Stimulated activated effector memory CD8-positive, alpha-beta T cell treated with anti-CD3 and anti-CD28 coated beads, Interleukin-12 subunit alpha, Interleukin-12 subunit beta, amount 100 ng/mL, for 72 hours (primary cell): ENCODE measurements at regions not wholly inside any gene's neighbourhood (a gene's known extent, or its start where the extent isn't known, plus 50 kb on each side); places are given as distances from the start of the nearest gene placed in this dataset.
"Not testable (repeated sequence)": the region's sequence is repeated elsewhere in the genome, so short reads cannot be mapped to it uniquely, and the experiment has no call there.

Source experiments
- ATAC-seq: fragments of 150-1000 bp; cut with Tn5 transposase; 2 replicates; pipeline ENCODE4 v1.10.0; 2021
- DNase-seq, 2 donors: peaks; one replicate each; pipeline ENCODE4 v3.0.0; 2021 to 2022; ENCODE audit warnings: low spot score in 2 of 2
- H3K27ac Mint-ChIP-seq: one replicate; pipeline ENCODE4 v1.8.0; 2022; ENCODE audit warnings: mild to moderate bottlenecking, mixed read lengths
- H3K36me3 Mint-ChIP-seq: one replicate; pipeline ENCODE4 v1.8.0; 2022; ENCODE audit warnings: mild to moderate bottlenecking, mixed read lengths
- H3K4me1 Mint-ChIP-seq: one replicate; pipeline ENCODE4 v1.8.0; 2022; ENCODE audit warnings: mixed read lengths
- H3K4me3 Mint-ChIP-seq: one replicate; pipeline ENCODE4 v1.8.0; 2022; ENCODE audit warnings: mild to moderate bottlenecking, mixed read lengths
- H3K9me3 Mint-ChIP-seq: one replicate; pipeline ENCODE4 v1.8.0; 2022; ENCODE audit warnings: mixed read lengths

DNA sequence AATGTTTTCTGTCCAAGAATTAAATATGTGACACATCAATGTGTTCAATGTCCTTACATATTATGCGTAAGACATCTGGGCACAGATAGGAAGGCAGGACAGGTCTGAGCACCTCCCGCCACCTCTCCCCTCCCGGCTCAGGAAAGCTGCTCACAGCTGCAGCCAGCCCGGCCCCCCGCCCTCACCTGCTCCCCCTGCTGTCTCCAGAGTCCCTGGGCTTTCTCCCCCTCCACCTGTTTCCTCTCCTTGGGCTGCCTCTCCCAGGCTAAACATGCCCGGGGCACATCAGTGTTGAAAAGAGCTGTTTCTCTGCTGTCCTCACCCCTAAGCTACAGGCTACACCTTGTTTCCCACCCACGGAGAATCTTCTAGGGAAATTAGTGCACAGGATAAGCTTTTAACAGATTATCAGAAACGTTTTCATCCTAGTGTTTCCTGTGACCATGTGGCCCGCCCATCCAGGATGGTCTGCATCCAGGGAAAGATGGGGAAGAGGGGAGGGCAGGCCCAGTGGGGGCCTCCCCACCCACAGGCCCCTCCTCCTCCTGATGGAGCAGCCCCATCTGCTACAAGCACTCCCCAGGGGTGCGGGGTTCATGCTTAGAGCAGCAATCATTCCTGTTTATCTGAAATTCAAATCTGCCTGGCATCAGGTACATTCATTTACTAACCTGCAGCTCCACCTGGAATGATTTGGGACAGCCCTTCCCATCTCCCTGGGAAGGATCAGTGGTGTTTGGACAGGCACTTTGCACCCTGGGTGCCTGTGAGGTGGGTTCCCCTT lies 273.8 kb upstream of the SFSWAP start:
- Mint-ChIP-seq H3K4me3 (no peak overlapping the region), H3K27ac (no peak overlapping the region), H3K9me3 (no peaks in the 10 kb centered on the region), H3K36me3 (no peaks in the 10 kb centered on the region), H3K4me1 (peaks cover 4% of the 10 kb centered on the region)
- ATAC-seq (no peak), DNase-seq (no peak)

DNA sequence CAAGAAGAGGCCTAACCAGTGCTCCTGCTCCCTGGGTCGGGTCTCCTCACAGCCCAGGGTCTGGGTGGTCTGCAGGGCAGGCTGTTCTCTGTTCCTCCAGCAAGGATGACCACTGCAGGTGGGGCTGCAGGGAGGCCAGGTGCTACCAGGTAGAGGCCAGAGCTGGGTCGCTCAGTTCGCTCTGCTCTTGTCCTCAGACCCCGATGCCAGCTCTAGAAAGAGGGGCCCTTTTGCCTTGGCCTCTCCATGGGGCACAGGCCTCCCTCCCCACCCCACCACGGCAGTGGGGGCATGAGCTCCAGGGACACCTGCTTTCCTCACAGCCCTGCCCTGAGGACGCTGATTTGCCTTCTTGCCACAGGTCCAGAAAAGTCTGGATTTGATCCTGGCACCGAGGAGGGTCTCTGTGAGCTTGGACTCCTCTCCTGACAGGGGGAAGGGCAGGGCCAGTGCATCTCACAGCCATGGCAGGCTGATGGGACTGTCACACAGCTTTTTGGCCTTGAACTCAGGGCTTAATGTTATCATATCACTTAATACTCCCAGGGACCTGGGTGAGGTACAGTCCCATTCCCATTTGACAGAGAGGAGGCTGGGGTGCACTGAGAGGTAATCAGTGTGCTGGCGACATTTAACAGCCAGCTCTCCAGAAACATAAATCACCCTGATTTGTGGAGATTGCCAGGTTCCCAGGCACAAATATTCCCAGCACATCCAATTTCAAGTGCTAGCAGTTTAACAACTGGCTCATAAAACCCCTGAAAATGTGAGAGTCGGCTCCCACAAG lies 273.0 kb upstream of the SFSWAP start:
- no peak overlapping the region for H3K4me3 Mint-ChIP-seq
- H3K36me3 Mint-ChIP-seq: no peaks in the 10 kb centered on the region

DNA sequence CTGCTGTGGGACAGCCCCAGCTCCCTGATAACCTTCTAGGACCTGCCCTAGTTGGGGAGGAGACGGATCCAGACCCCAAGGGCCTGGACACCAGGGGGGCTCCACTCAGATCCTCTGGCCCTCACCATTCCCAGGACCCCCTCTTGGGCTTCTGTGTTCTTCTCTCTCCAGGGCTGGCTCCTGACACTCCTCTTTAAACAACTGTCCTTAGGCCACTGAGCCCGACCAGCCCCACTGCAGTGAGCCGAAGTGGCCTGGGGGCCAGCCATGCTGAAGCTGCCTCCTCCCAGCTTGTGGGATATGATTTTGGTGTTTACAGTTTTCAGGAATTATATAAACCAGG lies 272.4 kb upstream of the SFSWAP start:
- not testable (repeated sequence) for DNase-seq, ATAC-seq, H3K27ac Mint-ChIP-seq, H3K36me3 Mint-ChIP-seq, H3K4me3 Mint-ChIP-seq, H3K9me3 Mint-ChIP-seq, H3K4me1 Mint-ChIP-seq

More for the DNA sequence above, 273.0 kb upstream of the SFSWAP start:
- Mint-ChIP-seq H3K4me1 (peaks cover 4% of the 10 kb centered on the region), H3K9me3 (no peaks in the 10 kb centered on the region), H3K27ac (no peak overlapping the region)
- ATAC-seq (no peak), DNase-seq (no peak)

DNA sequence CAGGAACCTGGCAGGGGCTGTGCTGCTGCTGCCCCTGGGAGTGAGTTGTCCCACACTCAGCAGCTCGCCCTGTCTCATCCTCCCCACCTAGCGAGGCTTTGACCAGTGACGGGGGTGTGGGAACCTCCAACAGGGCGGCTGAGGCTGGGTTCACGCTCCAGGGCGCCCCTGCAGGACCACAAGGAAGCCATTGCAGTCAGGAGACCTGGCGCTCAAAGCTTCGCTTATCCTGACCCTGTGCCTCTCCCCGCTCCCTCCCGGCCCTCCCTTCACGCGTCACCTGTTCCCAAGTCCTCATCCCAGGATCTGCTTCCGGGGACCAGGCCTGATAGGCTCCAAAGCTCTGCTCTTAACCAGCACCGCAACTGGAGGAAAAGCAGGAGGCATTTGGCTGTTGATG lies 272.0 kb upstream of the SFSWAP start:
- Mint-ChIP-seq H3K4me3 (no peak overlapping the region), H3K36me3 (no peaks in the 10 kb centered on the region), H3K9me3 (no peaks in the 10 kb centered on the region), H3K27ac (no peak overlapping the region), H3K4me1 (peaks cover 4% of the 10 kb centered on the region)
- DNase-seq (no peak), ATAC-seq (no peak)

DNA sequence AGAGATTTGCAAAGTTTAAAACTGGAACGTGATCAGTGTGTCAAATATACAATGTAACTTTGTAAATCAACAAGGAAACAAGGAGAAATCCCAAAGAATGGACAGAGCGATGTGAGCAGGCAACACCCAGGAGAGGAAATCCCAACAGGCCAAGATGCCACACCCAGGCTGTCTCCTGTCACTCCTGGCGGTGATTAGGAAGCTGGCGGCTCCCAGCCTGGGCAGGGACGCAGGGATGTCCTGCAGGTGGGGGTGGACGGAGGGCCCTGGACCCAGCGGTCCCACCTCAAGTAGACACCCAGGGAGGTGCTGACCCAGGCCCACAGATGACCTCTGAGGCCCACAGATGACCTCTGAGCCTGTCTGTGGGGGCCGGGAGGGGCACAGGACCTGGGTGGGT lies 271.1 kb upstream of the SFSWAP start:
- H3K36me3 Mint-ChIP-seq, ATAC-seq, H3K9me3 Mint-ChIP-seq, DNase-seq, H3K4me1 Mint-ChIP-seq, H3K4me3 Mint-ChIP-seq, H3K27ac Mint-ChIP-seq: not testable (repeated sequence)

DNA sequence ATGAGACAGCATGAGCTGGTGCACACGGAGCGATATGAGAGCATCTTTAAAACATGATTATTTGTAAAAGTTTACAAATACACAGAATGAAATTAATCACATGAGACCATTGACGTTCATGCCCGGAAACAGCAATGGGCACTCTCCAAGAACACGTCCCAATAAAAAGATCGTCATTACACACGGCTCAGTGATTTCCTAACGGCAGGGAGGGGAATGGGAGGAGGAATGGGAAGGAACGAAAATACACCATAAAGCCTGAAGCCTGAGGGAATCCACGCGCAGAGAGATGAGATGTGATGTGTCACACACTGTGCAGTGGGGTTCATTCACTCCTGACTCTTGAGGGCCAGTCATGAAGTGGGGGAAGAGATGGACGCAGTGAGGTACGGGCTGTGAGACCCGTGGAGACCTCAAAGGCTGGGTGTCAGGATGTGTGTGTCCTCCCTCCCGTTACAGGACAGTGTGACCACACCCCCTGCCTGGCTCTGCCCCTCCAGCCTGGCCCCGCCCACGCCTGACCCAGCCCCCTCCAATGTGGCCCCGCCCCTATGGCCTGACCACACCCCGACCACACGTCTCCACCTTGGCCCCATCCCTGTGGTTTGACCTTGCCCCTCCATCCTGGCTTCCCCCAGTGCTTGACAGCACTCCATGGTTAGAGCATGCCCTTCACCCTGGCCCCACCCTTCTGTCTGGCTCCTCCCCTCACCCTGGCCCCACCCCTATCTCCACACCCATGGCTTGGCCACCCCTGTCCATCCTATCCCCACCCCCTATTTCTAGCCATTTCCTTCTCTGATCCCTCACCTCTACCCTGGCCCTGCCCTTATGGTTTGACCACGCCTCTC lies 270.5 kb upstream of the SFSWAP start:
- not testable (repeated sequence) for ATAC-seq, H3K36me3 Mint-ChIP-seq, H3K4me3 Mint-ChIP-seq

DNA sequence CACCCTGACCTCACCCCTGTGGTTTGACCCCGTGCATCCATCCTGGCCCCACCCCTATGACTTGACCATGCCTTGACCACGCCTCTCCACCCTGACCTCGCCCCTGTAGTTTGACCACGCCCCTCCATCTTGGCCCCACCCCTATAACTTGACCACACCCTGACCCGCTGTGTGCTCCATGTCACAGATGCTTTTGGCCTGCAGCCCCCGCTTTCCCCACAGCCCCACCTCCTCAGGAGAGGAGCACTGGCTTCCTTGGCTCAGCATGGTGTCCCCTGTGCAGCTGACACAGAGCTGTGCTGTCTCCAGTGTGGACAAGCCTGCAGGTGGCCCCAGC lies 269.9 kb upstream of the SFSWAP start:
- no peaks in the 10 kb centered on the region for H3K9me3 Mint-ChIP-seq
- H3K4me3 Mint-ChIP-seq: no peak overlapping the region
- H3K4me1 Mint-ChIP-seq: no peaks in the 10 kb centered on the region
- H3K27ac Mint-ChIP-seq: no peak overlapping the region
- no peak for DNase-seq
- H3K36me3 Mint-ChIP-seq: no peaks in the 10 kb centered on the region
- no peak for ATAC-seq

More for the DNA sequence above, 270.5 kb upstream of the SFSWAP start:
- DNase-seq, H3K9me3 Mint-ChIP-seq, H3K4me1 Mint-ChIP-seq, H3K27ac Mint-ChIP-seq: not testable (repeated sequence)

DNA sequence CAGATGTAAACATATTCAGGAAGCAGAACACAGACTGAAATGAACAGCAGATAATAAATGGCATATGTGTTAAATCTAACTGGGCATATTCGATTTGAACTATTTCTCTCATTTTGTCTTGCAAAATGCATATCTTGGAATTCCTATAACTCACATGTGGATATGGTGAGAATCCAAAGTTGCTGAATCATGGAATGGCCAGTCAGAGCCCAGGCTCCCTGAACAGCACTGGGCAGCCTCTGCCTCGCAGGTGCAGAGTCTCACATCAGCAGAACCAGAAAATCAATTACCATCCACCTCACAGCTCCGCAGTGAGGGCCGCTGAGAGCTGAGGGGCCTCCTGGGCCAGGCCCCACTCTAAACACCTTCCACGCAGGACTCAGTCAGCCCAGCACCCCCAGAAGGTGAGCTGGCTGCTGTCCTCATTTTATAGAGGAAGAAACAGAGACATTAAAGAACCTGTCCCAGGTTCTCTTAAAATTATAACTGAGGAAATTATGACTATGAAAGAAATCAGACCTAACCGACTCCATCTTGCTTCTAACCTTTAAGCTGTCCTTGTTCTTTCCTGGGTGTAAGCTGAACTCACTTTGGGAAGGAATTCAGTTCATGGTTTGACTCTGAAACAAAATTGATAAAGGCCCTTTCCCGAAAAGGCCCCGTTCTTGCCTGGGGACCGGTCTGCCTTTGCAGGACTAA lies 269.1 kb upstream of the SFSWAP start:
- Mint-ChIP-seq H3K9me3 (no peaks in the 10 kb centered on the region), H3K4me1 (no peaks in the 10 kb centered on the region), H3K4me3 (no peak overlapping the region), H3K27ac (no peak overlapping the region), H3K36me3 (no peaks in the 10 kb centered on the region)
- ATAC-seq (no peak), DNase-seq (no peak)

DNA sequence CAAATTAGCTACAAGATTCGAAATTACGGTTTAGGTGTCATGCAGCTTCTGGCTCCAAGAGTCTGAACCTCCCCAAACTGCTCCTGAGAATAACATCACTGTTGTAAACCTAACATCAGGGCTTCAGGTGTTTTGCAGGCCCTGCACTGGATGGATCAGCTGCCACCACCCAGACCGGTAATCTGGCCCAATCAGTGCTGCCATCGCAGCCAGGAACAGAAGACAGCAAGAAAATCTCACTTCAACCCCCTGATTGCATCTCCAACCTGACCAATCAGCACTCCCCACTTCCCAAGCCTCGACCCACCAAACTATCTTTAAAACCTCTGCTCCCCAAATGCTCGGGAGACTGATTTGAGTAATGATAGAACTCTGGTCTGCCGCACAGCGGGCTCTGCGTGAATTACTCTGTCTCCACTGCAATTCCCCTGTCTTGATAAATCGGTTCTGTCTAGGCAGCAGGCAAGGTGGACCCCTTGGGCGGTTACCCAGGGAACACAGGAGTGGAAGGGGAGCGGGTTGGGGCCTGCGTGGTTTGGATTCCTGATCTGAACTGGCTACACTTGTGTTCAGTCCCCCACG lies 268.5 kb upstream of the SFSWAP start:
- no peak overlapping the region for H3K4me3 Mint-ChIP-seq
- DNase-seq: no peak
- no peaks in the 10 kb centered on the region for H3K4me1 Mint-ChIP-seq
- H3K36me3 Mint-ChIP-seq: no peaks in the 10 kb centered on the region
- no peak overlapping the region for H3K27ac Mint-ChIP-seq
- no peak for ATAC-seq
- no peaks in the 10 kb centered on the region for H3K9me3 Mint-ChIP-seq

DNA sequence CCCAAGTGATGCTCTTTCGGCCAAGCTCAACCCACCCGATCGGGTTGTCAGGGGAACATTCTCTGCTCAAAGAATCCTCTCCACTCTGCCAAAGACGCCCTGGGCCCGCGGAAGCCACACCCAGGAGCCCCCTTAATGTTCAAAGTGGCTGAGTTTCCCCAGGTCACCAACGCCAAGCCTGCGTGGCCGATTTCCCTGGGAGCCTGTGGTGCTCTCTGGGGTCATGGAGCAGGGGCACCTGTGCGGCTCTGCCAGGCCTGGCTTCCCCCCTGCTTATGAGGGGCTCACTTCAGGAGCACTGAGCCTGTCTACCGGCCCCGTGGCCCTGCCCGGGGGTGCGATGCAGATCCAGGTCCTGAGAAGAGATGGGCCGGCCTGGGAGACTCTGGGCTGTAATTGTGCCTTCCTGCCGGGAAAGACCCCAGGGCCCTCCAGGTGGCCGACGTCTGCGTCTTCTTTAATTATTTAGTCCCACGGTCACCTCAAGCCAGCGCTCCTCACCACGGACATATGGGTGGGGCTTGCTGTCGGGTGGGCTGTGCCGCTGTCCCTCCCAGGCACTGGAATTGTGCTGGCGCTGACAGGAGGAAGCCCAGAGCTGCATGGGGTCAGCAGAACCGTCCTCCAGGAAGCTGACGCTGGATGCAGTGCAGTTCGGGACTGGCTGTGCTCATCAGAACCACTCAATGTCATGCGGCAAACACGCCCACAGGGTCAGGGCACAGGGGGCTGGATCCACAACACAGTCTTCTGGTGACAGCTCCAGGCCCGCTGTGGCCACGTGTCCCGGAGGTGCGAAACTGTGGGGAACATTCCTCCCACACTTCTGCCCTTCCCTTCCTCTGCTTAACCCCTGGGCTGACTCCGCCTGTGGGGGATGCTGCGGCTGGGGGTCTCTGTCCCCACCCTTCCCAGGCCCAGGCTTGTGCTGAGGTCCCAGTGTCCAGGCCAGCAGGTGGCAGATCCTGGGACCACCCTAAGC lies 267.6 kb upstream of the SFSWAP start:
- no peak for DNase-seq
- Mint-ChIP-seq H3K36me3 (no peaks in the 10 kb centered on the region), H3K4me1 (no peaks in the 10 kb centered on the region), H3K27ac (no peak overlapping the region), H3K9me3 (no peaks in the 10 kb centered on the region), H3K4me3 (no peak overlapping the region)
- no peak for ATAC-seq

DNA sequence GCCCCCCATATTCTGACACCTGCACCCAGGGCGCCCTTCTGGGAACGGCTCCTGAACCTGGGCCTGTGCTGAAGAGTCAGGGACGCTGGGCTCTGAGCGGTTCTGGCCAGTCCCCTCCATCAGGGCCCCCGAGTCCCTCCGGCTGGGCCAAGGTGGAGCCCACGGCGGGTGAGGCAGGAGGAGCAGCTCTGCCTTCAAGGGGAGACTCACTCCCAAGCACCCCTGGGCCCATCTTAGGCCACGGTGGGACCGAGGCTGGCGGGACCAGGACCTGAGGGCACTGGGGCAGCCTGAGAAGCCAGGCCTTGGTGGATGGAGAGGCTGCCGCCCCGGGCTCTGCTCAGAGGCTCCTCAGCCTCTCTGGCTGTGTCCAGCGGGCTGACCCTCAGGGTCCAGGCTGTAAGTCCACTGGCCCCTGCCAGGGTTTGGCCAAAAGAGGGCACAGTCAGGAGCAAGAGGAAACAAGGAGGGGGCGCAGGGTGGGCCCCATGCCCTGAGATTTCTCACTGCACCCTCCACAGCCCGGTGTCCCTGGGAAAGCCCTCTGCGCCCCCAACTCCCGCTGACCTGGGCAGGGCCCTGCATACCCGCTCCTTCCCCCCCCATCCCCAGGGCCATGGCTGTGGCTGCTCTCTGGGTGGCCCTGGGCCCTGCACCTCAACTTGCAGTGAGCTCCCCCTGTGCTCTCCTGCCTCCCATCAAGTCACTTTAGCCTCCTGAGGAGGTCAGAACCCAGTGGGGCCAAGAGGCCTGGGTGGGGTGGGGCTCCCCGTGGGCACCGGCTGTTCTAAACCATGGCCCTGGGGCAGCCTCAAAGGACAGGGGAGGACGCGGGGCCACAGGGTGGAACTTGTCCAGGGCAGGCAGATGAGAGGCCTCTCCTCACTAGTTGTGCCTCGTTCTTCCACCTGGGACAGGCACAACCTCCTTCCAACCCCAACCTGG lies 266.4 kb upstream of the SFSWAP start:
- ATAC-seq (no peak), DNase-seq (peak in 1 of 2 donors; percentile 40)
- Mint-ChIP-seq H3K4me3 (no peak overlapping the region), H3K27ac (no peak overlapping the region), H3K36me3 (no peaks in the 10 kb centered on the region), H3K9me3 (no peaks in the 10 kb centered on the region), H3K4me1 (no peaks in the 10 kb centered on the region)

DNA sequence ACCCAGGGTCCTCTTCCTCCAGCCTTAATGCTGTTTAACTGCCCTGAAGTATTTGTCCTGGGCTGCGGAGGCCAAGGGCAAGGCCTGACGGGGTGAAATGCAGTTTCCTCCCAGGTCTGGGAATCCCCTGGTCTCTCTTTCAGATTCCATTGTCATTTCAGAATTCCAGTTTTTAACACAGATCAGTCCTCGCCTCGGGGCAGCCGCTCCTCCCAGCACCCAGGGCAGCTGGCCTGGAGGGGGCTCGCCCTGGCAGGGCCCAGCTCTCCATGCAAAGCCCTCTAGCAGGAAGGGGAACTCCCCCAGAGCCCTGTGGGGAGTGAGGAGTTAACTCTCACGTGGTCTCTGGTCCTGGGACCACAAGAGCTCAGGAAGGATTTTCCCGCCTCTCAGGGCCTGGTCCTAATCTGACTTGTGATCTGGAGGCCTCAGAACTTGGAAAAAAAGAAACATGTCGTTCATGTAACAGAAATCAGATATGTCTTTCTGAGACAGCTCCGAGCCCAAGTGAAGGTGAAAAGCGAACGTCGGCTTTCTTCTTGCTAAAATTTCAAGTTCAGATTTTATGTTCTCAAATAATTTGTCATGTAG lies 265.6 kb upstream of the SFSWAP start:
- Mint-ChIP-seq H3K9me3 (no peaks in the 10 kb centered on the region), H3K36me3 (no peaks in the 10 kb centered on the region)

DNA sequence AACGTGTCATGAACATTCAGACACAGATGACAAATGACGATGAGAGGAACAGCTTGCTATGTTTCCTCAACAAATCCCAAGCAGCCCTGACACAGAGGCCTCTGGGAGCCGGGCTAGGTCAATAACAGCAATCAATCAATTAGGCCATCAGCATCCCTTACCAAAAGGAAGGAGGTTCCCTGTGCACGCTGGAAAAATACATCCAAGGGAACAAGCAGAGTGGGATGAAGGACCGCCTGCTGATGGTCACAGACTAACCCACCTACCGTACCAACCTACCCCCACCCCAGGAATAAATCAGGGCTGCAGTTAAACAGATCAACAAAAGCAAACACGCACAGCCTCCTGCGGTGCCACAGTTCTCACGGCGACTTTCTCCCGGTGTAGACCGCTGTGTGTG lies 265.1 kb upstream of the SFSWAP start:
- no peaks in the 10 kb centered on the region for H3K4me1 Mint-ChIP-seq
- ATAC-seq: no peak
- no peak overlapping the region for H3K4me3 Mint-ChIP-seq
- H3K9me3 Mint-ChIP-seq: no peaks in the 10 kb centered on the region
- H3K36me3 Mint-ChIP-seq: no peaks in the 10 kb centered on the region
- H3K27ac Mint-ChIP-seq: no peak overlapping the region
- peak in 1 of 2 donors; percentile 38 for DNase-seq

More for the DNA sequence above, 265.6 kb upstream of the SFSWAP start:
- H3K27ac Mint-ChIP-seq: no peak overlapping the region
- peak in 1 of 2 donors; percentile 47 for DNase-seq
- no peaks in the 10 kb centered on the region for H3K4me1 Mint-ChIP-seq
- no peak overlapping the region for H3K4me3 Mint-ChIP-seq
- ATAC-seq: no peak
